H9 (cell line): ENCODE measurements at regions not wholly inside any gene's neighbourhood (a gene's known extent, or its start where the extent isn't known, plus 50 kb on each side); places are given as distances from the start of the nearest gene placed in this dataset.
A peak's percentile ranks its signal among the peaks of the same experiment; 100 is the strongest.

Experiments used
- DNase-seq: peaks from one replicate; pipeline ENCODE4 v3.0.0-alpha.2; 2017
- H2AFZ ChIP-seq: one replicate; pipeline ENCODE4 v1.6.1; 2013; ENCODE audit warnings: mild to moderate bottlenecking, low read length, control low read depth, moderate library complexity
- H2AK5ac ChIP-seq: 2 replicates; pipeline ENCODE4 v1.6.1; 2013; ENCODE audit warnings: low read length, control low read depth, mixed read lengths; ENCODE audit not compliant: insufficient read length
- H2BK120ac ChIP-seq: one replicate; pipeline ENCODE4 v1.6.1; 2013; ENCODE audit warnings: low read depth, mild to moderate bottlenecking, low read length, control low read depth, inconsistent platforms; ENCODE audit not compliant: poor library complexity, severe bottlenecking
- H2BK12ac ChIP-seq: 2 replicates; pipeline ENCODE4 v1.6.1; 2013; ENCODE audit warnings: low read length, control low read depth, mixed read lengths, low read depth; ENCODE audit not compliant: insufficient read length
- H2BK15ac ChIP-seq: 2 replicates; pipeline ENCODE4 v1.6.1; 2013; ENCODE audit warnings: low read depth, low read length, control low read depth
- H2BK20ac ChIP-seq: one replicate; pipeline ENCODE4 v1.6.1; 2013; ENCODE audit warnings: low read depth, mild to moderate bottlenecking, low read length, control low read depth, inconsistent platforms; ENCODE audit not compliant: poor library complexity, severe bottlenecking
- H2BK5ac ChIP-seq: 2 replicates; pipeline ENCODE4 v1.6.1; 2013; ENCODE audit warnings: low read length, control low read depth, mixed read lengths; ENCODE audit not compliant: insufficient read length
- H3K14ac ChIP-seq: 2 replicates; pipeline ENCODE4 v1.6.1; 2013; ENCODE audit warnings: low read length, control low read depth; ENCODE audit not compliant: insufficient read depth
- H3K18ac ChIP-seq: 2 replicates; pipeline ENCODE4 v1.6.1; 2013; ENCODE audit warnings: low read depth, mild to moderate bottlenecking, mixed read lengths, low read length, control low read depth; ENCODE audit not compliant: insufficient read length
- H3K23ac ChIP-seq: 2 replicates; pipeline ENCODE4 v1.6.1; 2013; ENCODE audit warnings: low read length, control low read depth, mixed read lengths, low read depth; ENCODE audit not compliant: insufficient read length
- H3K23me2 ChIP-seq: 2 replicates; pipeline ENCODE4 v1.6.1; 2013; ENCODE audit warnings: low read depth, mild to moderate bottlenecking, mixed read lengths, low read length, control low read depth; ENCODE audit not compliant: insufficient read length, poor library complexity, severe bottlenecking
- H3K27ac ChIP-seq: 2 replicates; pipeline ENCODE4 v1.5.1; 2013; ENCODE audit warnings: low read length, control low read depth, mixed read lengths, low read depth; ENCODE audit not compliant: insufficient read length
- H3K27me3 ChIP-seq: 2 replicates; pipeline ENCODE4 v1.6.1; 2013; ENCODE audit warnings: low read length, control low read depth, inconsistent platforms; ENCODE audit not compliant: insufficient read depth
- H3K4ac ChIP-seq: 2 replicates; pipeline ENCODE4 v1.6.1; 2013; ENCODE audit warnings: low read depth, mild to moderate bottlenecking, control low read depth, inconsistent platforms, low read length, moderate library complexity
- H3K4me1 ChIP-seq: 2 replicates; pipeline ENCODE4 v1.6.1; 2013; ENCODE audit warnings: low read length, control low read depth, inconsistent platforms; ENCODE audit not compliant: insufficient read depth
- H3K4me2 ChIP-seq: 2 replicates; pipeline ENCODE4 v1.6.1; 2013; ENCODE audit warnings: low read length, control low read depth, mixed read lengths; ENCODE audit not compliant: insufficient read length, insufficient read depth
- H3K56ac ChIP-seq: 2 replicates; pipeline ENCODE4 v1.6.1; 2013; ENCODE audit warnings: low read depth, mild to moderate bottlenecking, mixed read lengths, low read length, control low read depth; ENCODE audit not compliant: insufficient read length
- H3K79me1 ChIP-seq: 2 replicates; pipeline ENCODE4 v1.6.1; 2013; ENCODE audit warnings: low read depth, mild to moderate bottlenecking, moderate library complexity, low read length, control low read depth, inconsistent platforms; ENCODE audit not compliant: insufficient read depth, poor library complexity, severe bottlenecking
- H3K79me2 ChIP-seq: 2 replicates; pipeline ENCODE4 v1.6.1; 2013; ENCODE audit warnings: low read length, control low read depth, inconsistent platforms; ENCODE audit not compliant: insufficient read depth
- H3K9ac ChIP-seq: 2 replicates; pipeline ENCODE4 v1.6.1; 2013; ENCODE audit warnings: low read length, control low read depth, mixed read lengths; ENCODE audit not compliant: insufficient read length; ENCODE audit errors: extremely low read depth
- H3K9me3 ChIP-seq: one replicate; pipeline ENCODE4 v1.6.1; 2013; ENCODE audit warnings: low read depth, low read length, inconsistent platforms; ENCODE audit not compliant: control insufficient read depth
- H3T11ph ChIP-seq: one replicate; pipeline ENCODE4 v1.6.1; 2013; ENCODE audit warnings: mild to moderate bottlenecking, low read length, control low read depth, inconsistent platforms
- H4K20me1 ChIP-seq: one replicate; pipeline ENCODE4 v1.6.1; 2013; ENCODE audit not compliant: control insufficient read depth, insufficient read length, insufficient read depth
- H4K5ac ChIP-seq: 2 replicates; pipeline ENCODE4 v1.6.1; 2013; ENCODE audit warnings: low read depth, mild to moderate bottlenecking, mixed read lengths, low read length, control low read depth; ENCODE audit not compliant: insufficient read length
- H4K8ac ChIP-seq: replicated peaks from 2 replicates; pipeline ENCODE4 v1.6.1; 2013; ENCODE audit warnings: low read length, control low read depth, mixed read lengths, low read depth; ENCODE audit not compliant: insufficient read length
- H4K91ac ChIP-seq: 2 replicates; pipeline ENCODE4 v1.6.1; 2013; ENCODE audit warnings: low read depth, mild to moderate bottlenecking, moderate library complexity, mixed read lengths, low read length, control low read depth; ENCODE audit not compliant: insufficient read length
- H3K27ac Mint-ChIP-seq, 3 experiments: 2 replicates in 2 of 3; 3 replicates in 1 of 3; pipeline ENCODE4 v1.8.0; 2020 to 2021; ENCODE audit warnings: mixed read lengths in 3 of 3, mild to moderate bottlenecking in 1 of 3, moderate library complexity in 1 of 3
- H3K27me3 Mint-ChIP-seq: 2 replicates; pipeline ENCODE4 v1.8.0; 2021; ENCODE audit warnings: low read depth, mild to moderate bottlenecking, moderate library complexity, mixed read lengths
- H3K36me3 Mint-ChIP-seq, 3 experiments: 2 replicates in 2 of 3; 3 replicates in 1 of 3; pipeline ENCODE4 v1.8.0; 2020 to 2021; ENCODE audit warnings: low read depth in 3 of 3, mixed read lengths in 3 of 3; ENCODE audit not compliant: insufficient read depth in 1 of 3
- H3K4me1 Mint-ChIP-seq, 2 experiments: 2 replicates each; pipeline ENCODE4 v1.8.0; 2020; ENCODE audit warnings: mixed read lengths in 2 of 2
- H3K4me3 Mint-ChIP-seq, 2 experiments: 2 replicates in 1 of 2; 3 replicates in 1 of 2; pipeline ENCODE4 v1.8.0; 2020 to 2021; ENCODE audit warnings: mild to moderate bottlenecking in 2 of 2, mixed read lengths in 2 of 2, moderate library complexity in 1 of 2
- H3K9me3 Mint-ChIP-seq, 2 experiments: 2 replicates in 1 of 2; 3 replicates in 1 of 2; pipeline ENCODE4 v1.8.0; 2020; ENCODE audit warnings: mild to moderate bottlenecking in 2 of 2, mixed read lengths in 2 of 2, moderate library complexity in 1 of 2
- CTCF ChIP-seq: fragments of 200-600 bp; sonication (generic); conservative IDR thresholded peaks from 3 replicates; pipeline ENCODE4 v1.8.0; 2021; ENCODE audit warnings: antibody characterized with exemption, mild to moderate bottlenecking
- WGBS: extraction: QIAGEN DNeasy Blood & Tissue Kit; methylation state at CpG from one replicate; pipeline ENCODE4 v1.1.7; 2013; ENCODE audit warnings: missing lambda C conversion rate, low lambda C conversion rate, mixed read lengths; ENCODE audit not compliant: insufficient read length; ENCODE audit errors: extremely low coverage; 5-methylcytosine and 5-hydroxymethylcytosine counted together

GRCh38 chr6:141264101-141264500 lies 868.6 kb upstream of the GJE1 start:
- Mint-ChIP-seq H3K36me3 (no peaks in the 10 kb centered on the region), H3K27me3 (no peaks in the 10 kb centered on the region), H3K4me1 (peaks cover 21 to 25% of the 10 kb centered on the region in 2 experiments), H3K27ac (peak overlapping the region in 1 of 3 experiments; percentile 22; a peak in 2 of 7 replicates), H3K4me3 (no peak overlapping the region), H3K9me3 (no peaks in the 10 kb centered on the region)
- Histone ChIP-seq H4K20me1 (no peaks in the 10 kb centered on the region), H3K4ac (no peak overlapping the region), H3K23ac (no peak overlapping the region), H2BK12ac (no peak overlapping the region), H3K27ac (no peak overlapping the region), H3K79me1 (no peaks in the 10 kb centered on the region), H3K79me2 (no peaks in the 10 kb centered on the region), H3K27me3 (no peaks in the 10 kb centered on the region), H2BK15ac (no peak overlapping the region), H3K9me3 (no peaks in the 10 kb centered on the region), H4K91ac (no peak overlapping the region), H2AFZ (no peak overlapping the region), H2BK5ac (no peak overlapping the region), H2BK20ac (no peak overlapping the region), H3K18ac (no peak overlapping the region), H3K56ac (no peak overlapping the region), H3K14ac (no peak overlapping the region), H3K23me2 (no peaks in the 10 kb centered on the region), H2BK120ac (no peak overlapping the region), H3T11ph (no peak overlapping the region), H3K4me1 (no peaks in the 10 kb centered on the region), H3K4me2 (no peak overlapping the region), H2AK5ac (no peak overlapping the region), H3K9ac (no peak overlapping the region), H4K8ac (no peak overlapping the region), H4K5ac (no peak overlapping the region)
- no CpG with 5 or more reads among the region's 4 CpGs for WGBS
- DNase-seq: no peak
- TF ChIP-seq CTCF: no peak
